Tibial artery (tissue), 4 donors: ENCODE measurements at regions not wholly inside any gene's neighbourhood (a gene's known extent, or its start where the extent isn't known, plus 50 kb on each side); places are given as distances from the start of the nearest gene placed in this dataset.
A peak's percentile ranks its signal among the peaks of the same experiment; 100 is the strongest.

ENCODE experiments used
- DNase-seq, 2 donors: peaks; one replicate each; pipeline ENCODE4 v3.0.0-alpha.2; 2019
- H3K27ac ChIP-seq, 2 donors: fragments of 200-600 bp; sonication (generic) in 1 of 2; 1 replicate in 1 of 2; 2 replicates in 1 of 2; pipeline ENCODE4 v1.5.1; 2018 to 2019; ENCODE audit warnings: mild to moderate bottlenecking in 1 of 2
- H3K27me3 ChIP-seq, 2 donors: fragments of 200-600 bp; sonication (generic) in 1 of 2; one replicate each; pipeline versions ENCODE4 v1.5.1 to v1.6.0; 2016 to 2019
- H3K36me3 ChIP-seq, 3 donors: fragments of 200-600 bp; sonication (generic) in 2 of 3; one replicate each; pipeline ENCODE4 v1.5.1; 2016 to 2019; ENCODE audit warnings: mild to moderate bottlenecking in 2 of 3
- H3K4me1 ChIP-seq, 4 donors: fragments of 200-600 bp; sonication (generic) in 2 of 4; 1 replicate in 3 of 4; 2 replicates in 1 of 4; pipeline ENCODE4 v1.5.1; 2016 to 2019
- H3K4me3 ChIP-seq, 2 donors: fragments of 200-600 bp; sonication (generic) in 1 of 2; 1 replicate in 1 of 2; 2 replicates in 1 of 2; pipeline ENCODE4 v1.5.1; 2018 to 2019; ENCODE audit warnings: mild to moderate bottlenecking in 2 of 2
- H3K9me3 ChIP-seq, 3 donors: fragments of 200-600 bp; sonication (generic) in 1 of 3; one replicate each; pipeline ENCODE4 v1.5.1; 2016 to 2019
- CTCF ChIP-seq, 2 experiments: fragments of 200-600 bp in 1 of 2; fragments of 450-650 bp in 1 of 2; IDR thresholded peaks; one replicate each; pipeline ENCODE4 v1.5.1; 2017 to 2019; ENCODE audit warnings: antibody characterized with exemption in 2 of 2, mild to moderate bottlenecking in 1 of 2, moderate library complexity in 1 of 2
- intact Hi-C: fragments of 100-400 bp; cut with DNase I; formaldehyde crosslinking; loops from one replicate; pipeline ENCODE4 v1.15.0; 2023; ENCODE audit warnings: low total_unique reads

- no peaks in the 10 kb centered on the region for H3K9me3 ChIP-seq
- peaks cover 0 to 11% (median 5%) of the 10 kb centered on the region in 4 donors for H3K4me1 ChIP-seq
- no peak for TF ChIP-seq CTCF (IDR thresholded peaks at IDR 0.05)
- intact Hi-C loops = no loop called here
- H3K27ac ChIP-seq = no peak overlapping the region
- peak in 1 of 2 donors; percentile 24 for DNase-seq
- H3K36me3 ChIP-seq = no peaks in the 10 kb centered on the region
- H3K27me3 ChIP-seq = peaks cover 0 to 19% of the 10 kb centered on the region in 2 donors
- no peak overlapping the region for H3K4me3 ChIP-seq
Measured at GRCh38 chr15:70582143-70582945, 181.0 kb downstream of the UACA start.

DNA sequence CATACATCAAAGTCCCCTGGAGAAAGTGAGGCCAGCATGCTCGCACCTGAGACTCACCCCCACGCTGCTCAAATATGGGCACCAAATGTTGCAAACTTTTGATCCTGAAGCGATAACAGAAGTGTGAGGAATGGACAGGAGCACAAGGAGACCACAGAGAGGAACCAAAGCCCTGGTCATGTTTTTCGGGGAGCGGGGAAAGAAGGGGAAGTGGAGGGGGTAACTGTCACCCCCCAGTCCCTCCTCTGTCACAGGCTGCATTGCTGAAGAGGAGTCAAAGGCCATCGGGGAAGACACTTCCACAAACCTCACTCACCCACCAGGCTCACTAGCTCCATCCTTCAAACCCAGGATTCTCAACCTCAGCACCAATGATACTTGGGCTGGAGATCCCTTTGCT is 182.4 kb downstream of the UACA start:
- H3K27me3 ChIP-seq = peaks cover 0 to 14% of the 10 kb centered on the region in 2 donors
- DNase-seq = peak in 1 of 2 donors; percentile 34
- intact Hi-C loops = no loop called here
- peaks cover 0 to 11% (median 5%) of the 10 kb centered on the region in 4 donors for H3K4me1 ChIP-seq
- TF ChIP-seq CTCF (IDR thresholded peaks at IDR 0.05) = no peak
- H3K4me3 ChIP-seq = no peak overlapping the region
- no peaks in the 10 kb centered on the region for H3K9me3 ChIP-seq
- no peaks in the 10 kb centered on the region for H3K36me3 ChIP-seq
- no peak overlapping the region for H3K27ac ChIP-seq

DNA sequence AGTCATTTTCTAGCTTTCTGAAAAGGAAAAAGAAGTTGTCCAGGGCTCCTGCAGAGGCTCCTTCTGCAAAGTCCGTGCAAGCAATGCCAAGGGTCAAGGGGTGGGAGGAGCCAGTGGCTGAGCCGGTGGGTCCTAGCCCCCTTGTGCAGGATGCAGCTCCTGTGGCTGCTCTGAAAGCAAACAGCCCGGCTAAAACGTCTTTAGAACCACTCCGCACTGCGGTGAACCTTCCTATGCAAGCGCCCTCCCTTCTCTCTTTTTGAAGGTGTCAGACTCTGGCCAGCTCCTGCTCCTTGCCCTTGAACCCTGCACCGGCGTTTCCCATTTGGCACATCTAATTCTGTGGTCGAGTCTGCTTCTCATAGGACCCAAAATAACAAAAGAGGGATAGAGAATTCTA is 183.1 kb downstream of the UACA start:
- H3K36me3 ChIP-seq = no peaks in the 10 kb centered on the region
- intact Hi-C loops = no loop called here
- H3K4me1 ChIP-seq = peaks cover 0 to 6% (median 3%) of the 10 kb centered on the region in 4 donors
- no peak overlapping the region for H3K27ac ChIP-seq
- H3K27me3 ChIP-seq = peaks cover 0 to 7% of the 10 kb centered on the region in 2 donors
- no peaks in the 10 kb centered on the region for H3K9me3 ChIP-seq
- H3K4me3 ChIP-seq = no peak overlapping the region
- no peak for TF ChIP-seq CTCF (IDR thresholded peaks at IDR 0.05)
- peak in 1 of 2 donors; percentile 35 for DNase-seq

DNA sequence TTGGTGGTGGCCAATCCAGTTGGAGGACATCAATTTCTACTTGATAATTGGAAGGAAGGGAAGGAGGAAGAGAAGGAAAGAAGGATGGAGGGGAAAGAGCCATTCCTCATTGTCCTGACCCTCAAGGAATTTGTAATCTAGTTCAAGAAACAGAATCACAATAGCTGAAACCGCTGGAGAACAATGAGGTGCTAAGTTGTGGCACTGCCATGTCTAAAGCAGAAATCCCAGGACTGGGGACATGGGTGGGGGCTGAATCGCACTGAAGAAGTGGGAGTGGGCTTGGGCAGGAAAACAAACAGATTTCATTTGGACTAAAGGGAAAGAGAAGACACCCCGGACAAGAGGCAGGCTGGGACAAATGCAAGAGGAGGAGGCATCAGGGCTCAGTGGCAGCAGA is 183.6 kb downstream of the UACA start:
- no peak for DNase-seq
- no peak for TF ChIP-seq CTCF (IDR thresholded peaks at IDR 0.05)
- peaks cover 0 to 2% of the 10 kb centered on the region in 2 donors for H3K27me3 ChIP-seq
- no peaks in the 10 kb centered on the region for H3K9me3 ChIP-seq
- H3K27ac ChIP-seq = no peak overlapping the region
- peaks cover 0 to 4% (median 0%) of the 10 kb centered on the region in 4 donors for H3K4me1 ChIP-seq
- H3K4me3 ChIP-seq = no peak overlapping the region
- no peaks in the 10 kb centered on the region for H3K36me3 ChIP-seq
- intact Hi-C loops = no loop called here

GRCh38 chr15:70578196-70578595 is 185.2 kb downstream of the UACA start:
- no peak for TF ChIP-seq CTCF (IDR thresholded peaks at IDR 0.05)
- no peak overlapping the region for H3K4me3 ChIP-seq
- no peaks in the 10 kb centered on the region for H3K27me3 ChIP-seq
- no peak overlapping the region for H3K27ac ChIP-seq
- H3K36me3 ChIP-seq = no peaks in the 10 kb centered on the region
- DNase-seq = peak in 1 of 2 donors; percentile 39
- H3K4me1 ChIP-seq = peaks cover 0 to 3% (median 0%) of the 10 kb centered on the region in 4 donors
- H3K9me3 ChIP-seq = no peaks in the 10 kb centered on the region
- intact Hi-C loops = no loop called here
